ENCODE measurements at regions not wholly inside any gene's neighbourhood (a gene's known extent, or its start where the extent isn't known, plus 50 kb on each side); places are given as distances from the start of the nearest gene placed in this dataset.

GRCh38 chr3:117941015-117941414 is 1093.6 kb downstream of the IGSF11 start:
- no peak for DNase-seq (ENCODE audit: low read depth in 3 of 3)

GRCh38 chr3:117941756-117942155 is 1092.9 kb downstream of the IGSF11 start:
- no peak for DNase-seq (ENCODE audit: low read depth in 3 of 3)

DNA sequence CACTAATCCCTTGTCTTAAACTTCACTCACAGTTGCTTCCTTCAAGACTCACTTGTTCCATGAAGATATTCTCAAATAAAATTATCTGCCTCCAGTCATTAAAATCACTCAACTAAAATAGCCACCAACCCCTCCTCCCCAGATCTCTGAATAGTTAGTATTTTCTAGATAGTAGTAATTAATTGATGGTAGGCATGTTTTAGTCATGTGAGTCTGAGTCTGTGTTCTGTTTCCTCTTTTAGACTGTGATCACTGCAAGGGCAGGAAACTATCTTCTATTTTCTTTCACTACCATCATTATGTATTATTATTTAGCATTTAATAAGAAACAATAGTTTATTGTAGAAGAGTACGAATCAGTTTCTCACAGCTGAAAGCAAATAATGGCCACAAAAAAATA is 1080.5 kb downstream of the IGSF11 start:
- DNase-seq (ENCODE audit: low read depth in 3 of 3), result no peak

DNA sequence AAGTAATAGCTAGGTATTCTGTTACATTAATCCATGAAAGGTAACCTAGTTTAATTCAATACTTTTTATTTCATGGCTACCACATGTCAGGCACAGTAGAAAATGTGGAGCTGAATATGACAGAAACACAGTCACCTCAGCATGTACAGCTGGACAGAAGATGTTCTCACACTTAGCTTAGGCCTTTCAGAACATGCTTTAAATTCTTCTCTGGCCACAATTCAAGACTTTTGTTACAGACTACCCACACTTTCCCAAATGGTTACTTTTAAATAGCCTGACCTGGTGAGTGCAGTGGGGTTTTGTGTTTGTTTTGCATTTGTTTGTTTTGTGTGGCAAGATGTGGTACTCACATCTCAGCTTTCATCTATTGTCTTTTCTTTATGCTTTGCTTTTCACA is 1079.5 kb downstream of the IGSF11 start:
- DNase-seq (ENCODE audit: low read depth in 3 of 3), result no peak

GRCh38 chr3:117958027-117958426 is 1076.6 kb downstream of the IGSF11 start:
- no peak for DNase-seq (ENCODE audit: low read depth in 3 of 3)

DNA sequence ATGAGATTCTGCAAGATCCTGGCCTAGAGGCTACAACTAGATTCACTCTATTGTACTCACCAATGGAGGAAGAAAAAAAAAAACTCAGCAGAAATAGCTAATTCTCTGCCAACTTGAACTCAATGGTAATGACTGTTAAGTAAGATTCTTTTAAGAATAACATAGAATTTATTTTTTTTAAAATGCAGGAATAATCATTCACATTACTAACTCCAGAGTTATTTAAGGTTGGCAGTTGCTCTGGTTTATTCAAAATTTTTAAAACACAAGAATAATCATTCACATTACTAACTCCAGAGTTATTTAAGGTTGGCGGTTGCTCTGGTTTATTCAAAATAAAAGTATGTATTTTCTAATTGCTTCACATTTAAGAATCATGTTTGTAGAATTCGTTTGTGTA is 1071.9 kb downstream of the IGSF11 start:
- no peak for DNase-seq (ENCODE audit: low read depth in 3 of 3)

- no peak for DNase-seq (ENCODE audit: low read depth in 3 of 3)
Measured at GRCh38 chr3:117963858-117964257, 1070.8 kb downstream of the IGSF11 start.

DNA sequence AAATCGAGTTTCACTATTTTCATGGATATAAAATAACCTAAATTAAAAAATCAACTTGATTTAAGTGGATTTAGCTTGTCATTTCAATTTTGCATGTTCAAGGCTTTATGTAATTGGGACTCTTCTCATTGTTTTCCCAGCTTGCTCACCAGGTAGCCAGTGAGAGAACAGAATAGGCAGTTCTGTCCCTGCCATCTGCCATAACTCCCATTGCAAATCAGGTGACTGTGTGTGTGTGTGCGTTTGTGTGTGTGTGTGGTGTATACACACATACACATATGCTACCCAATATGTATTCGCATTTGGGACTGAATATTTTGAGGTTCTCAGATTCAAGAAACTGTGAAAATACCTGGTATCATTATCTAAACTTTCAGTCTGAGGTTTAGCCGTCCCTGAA is 1069.8 kb downstream of the IGSF11 start:
- no peak for DNase-seq (ENCODE audit: low read depth in 3 of 3)

- DNase-seq (ENCODE audit: low read depth in 3 of 3), result no peak
Measured at GRCh38 chr3:117977504-117978228, 1057.0 kb downstream of the IGSF11 start.

- DNase-seq (ENCODE audit: low read depth in 3 of 3), result no peak
Measured at GRCh38 chr3:117979466-117979865, 1055.2 kb downstream of the IGSF11 start.

GRCh38 chr3:117987256-117987655 is 1047.4 kb downstream of the IGSF11 start:
- DNase-seq (ENCODE audit: low read depth in 3 of 3), result no peak

DNA sequence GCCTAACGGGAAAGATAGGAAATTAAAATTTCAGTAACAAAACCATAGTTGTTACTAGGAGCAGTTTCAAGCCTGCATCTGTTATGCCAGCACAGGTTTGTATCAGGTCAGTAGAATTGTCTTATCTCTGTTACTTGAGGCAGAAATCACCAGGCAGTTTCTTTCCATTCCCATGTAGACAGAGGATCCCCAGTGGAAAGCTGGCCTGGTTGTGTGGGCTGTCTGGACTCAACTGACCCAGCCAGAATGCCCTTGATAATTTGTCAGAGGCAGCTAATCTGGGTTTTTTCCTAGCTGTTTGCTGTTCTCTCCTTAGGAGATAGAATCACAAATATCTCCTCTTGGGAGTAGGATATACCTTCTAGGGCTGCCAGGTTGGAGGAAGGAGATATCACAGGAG is 1044.7 kb downstream of the IGSF11 start:
- no peak for DNase-seq (ENCODE audit: low read depth in 3 of 3)

DNA sequence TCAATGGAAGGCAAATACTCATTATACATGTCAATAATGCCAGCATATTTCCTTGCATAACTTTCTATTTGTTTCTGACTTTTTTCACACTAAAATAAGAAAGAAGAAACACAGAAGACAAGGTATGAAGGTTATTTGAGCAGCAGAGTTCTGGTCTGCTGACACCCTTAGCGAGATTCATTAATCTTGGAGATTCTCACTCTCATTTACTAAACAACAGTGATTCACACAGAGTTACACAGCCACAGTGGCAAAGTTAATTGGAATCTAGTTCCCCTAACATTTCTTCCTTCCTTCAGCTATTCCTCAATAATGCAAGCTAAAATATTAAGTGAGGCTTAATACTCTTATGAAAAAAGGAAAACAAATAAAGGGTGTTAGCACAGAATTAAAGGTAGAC is 1044.0 kb downstream of the IGSF11 start:
- no peak for DNase-seq (ENCODE audit: low read depth in 3 of 3)

DNA sequence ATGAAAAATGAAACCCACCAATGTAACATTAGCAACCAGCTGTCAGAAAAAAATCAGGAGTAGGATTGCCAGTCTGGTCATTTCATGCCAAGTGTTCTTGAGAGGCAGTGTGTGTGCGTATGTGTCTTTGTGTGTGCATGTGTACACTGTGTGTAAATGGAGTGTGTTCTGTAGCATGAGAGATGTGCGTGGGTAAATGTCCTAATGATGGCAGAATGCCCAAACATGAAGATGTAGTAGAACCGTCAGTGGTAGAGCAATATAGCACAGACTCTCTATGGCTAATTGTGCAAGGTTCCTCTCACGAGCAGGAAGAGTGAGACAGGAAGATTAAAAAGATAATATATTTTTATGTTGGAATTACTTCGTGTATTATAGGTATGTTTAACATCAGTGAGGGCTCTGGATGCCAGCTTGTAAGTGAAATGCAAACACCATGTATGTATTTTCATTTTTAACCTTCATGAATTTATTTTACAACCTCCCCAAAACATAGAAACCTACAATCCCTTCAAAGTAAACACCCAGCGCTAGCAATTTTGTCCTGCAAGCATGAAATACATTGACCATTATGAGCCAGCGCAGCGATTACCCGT is 1038.7 kb downstream of the IGSF11 start:
- DNase-seq (ENCODE audit: low read depth in 3 of 3), result no peak

GRCh38 chr3:117997201-117998049 is 1037.2 kb downstream of the IGSF11 start:
- DNase-seq (ENCODE audit: low read depth in 3 of 3), result peak; percentile 12 to 25 (median 14)

- DNase-seq (ENCODE audit: low read depth in 3 of 3), result no peak
Measured at GRCh38 chr3:117998071-117998470, 1036.6 kb downstream of the IGSF11 start.

DNA sequence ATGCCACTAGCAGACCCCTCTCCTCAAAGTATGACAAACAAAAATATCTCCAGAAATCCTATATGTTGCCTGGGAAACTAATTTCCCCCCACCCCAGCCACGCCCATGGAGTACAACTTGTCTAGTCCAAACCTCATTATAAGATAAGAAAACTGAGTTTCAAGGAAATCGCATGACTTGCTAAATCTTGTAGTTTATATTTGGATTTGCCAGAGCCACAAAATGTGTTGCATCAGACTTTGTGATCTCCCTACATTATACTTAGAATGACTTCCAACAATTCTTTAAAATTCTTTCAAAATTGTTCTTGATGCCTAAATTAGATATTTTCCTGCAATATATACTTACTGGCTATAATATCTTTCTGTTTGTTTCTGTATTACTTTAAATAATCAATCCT is 1034.4 kb downstream of the IGSF11 start:
- DNase-seq (ENCODE audit: low read depth in 3 of 3), result no peak

GRCh38 chr3:118001380-118001779 is 1033.3 kb downstream of the IGSF11 start:
- no peak for DNase-seq (ENCODE audit: low read depth in 3 of 3)

- no peak for DNase-seq (ENCODE audit: low read depth in 3 of 3)
Measured at GRCh38 chr3:118011910-118012309, 1022.7 kb downstream of the IGSF11 start.

DNA sequence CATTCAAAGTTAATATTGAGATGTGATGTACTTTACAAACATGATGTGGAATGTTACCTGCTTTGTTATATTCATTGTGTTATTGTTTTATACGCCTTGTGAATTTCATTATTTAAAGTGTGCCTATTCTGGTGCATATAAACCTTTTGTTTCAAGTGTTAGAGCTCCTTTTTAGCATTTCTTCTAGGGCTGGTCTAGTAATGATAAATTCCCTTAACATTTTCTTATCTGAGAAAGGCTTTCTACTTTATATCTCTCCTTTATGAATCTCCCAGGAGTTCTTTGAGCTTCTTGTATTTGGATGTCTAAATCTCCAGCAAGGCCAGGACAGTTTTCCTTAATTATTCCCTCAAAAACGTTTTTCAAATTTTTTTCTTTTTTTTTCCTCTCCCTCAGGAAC is 1005.6 kb downstream of the IGSF11 start:
- DNase-seq (ENCODE audit: low read depth in 3 of 3), result no peak

- DNase-seq (ENCODE audit: low read depth in 3 of 3), result no peak
Measured at GRCh38 chr3:118036215-118036614, 998.4 kb downstream of the IGSF11 start.

DNA sequence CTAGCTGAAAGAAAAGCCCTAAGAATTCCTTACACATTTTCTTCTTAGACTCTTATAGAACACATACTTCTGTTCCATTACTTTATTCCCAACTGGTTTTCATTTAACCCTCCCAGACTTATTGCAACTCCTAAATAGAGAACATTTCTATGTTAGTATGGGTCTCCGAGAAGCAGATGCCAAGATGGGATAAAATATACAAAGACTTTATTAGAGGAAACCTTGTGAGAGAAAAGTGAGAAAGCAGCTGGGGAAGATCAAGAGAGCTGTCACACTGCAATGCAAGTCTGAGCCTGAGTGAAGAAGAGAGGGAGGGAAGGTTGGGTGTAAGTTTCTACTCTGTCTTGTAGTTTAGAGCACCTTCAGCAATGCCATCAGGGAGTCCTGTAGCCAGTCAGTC is 979.3 kb downstream of the IGSF11 start:
- DNase-seq (ENCODE audit: low read depth in 3 of 3), result no peak

DNA sequence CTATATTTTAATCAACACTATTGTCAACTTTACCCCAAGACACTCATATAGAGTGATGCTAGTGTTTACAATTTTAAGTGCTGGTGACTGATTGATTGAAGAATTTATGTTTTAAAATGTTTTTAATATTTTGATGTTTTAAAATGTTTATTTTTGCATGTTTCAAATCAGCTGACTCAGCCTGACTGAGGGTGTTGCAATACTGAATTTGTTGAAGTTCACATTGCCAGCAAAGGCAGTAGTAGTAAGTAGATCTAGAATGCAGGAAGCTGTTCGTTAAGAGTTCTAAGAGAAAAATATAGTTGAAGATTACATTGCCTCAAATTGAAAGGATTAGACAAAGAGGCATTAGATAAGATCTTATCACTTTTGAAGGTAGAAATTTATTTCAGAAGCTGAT is 977.6 kb downstream of the IGSF11 start:
- DNase-seq (ENCODE audit: low read depth in 3 of 3), result no peak
